K562 (cell line): ENCODE measurements at regions not wholly inside any gene's neighbourhood (a gene's known extent, or its start where the extent isn't known, plus 50 kb on each side); places are given as distances from the start of the nearest gene placed in this dataset.

ENCODE experiments used
- ATAC-seq: fragments of 200-7000 bp; cut with Tn5 transposase; 3 replicates; pipeline ENCODE4 v1.9.1; 2020; ENCODE audit warnings: moderate library complexity
- BruUV-seq: library from RNA; stranded (reverse); fragments of 400-500 nt; replicated peaks from 2 replicates; lab custom pipeline; 2021; lab: Mats Ljungman, UMichigan
- CTCF ChIA-PET: fragments of 300-600 bp; formaldehyde crosslinking; extraction: SDS; loops from one replicate; lab custom pipeline; 2021; ENCODE audit warnings: low intra/inter-chr PET ratio; lab: Yijun Ruan, JAX
- POLR2A ChIA-PET: fragments of 300-600, 350-650 bp; sonication (Branson Sonifier 250); formaldehyde crosslinking; extraction: SDS; loops from one replicate; lab custom pipeline; 2021; ENCODE audit warnings: antibody characterized with exemption, inconsistent platforms; lab: Yijun Ruan, JAX
- DNase-seq, 4 experiments: peaks; one replicate each; pipeline versions ENCODE4 v3.0.0 to v3.0.0-alpha.2; 2011 to 2018; ENCODE audit warnings: low spot score in 3 of 4, mixed read lengths in 3 of 4; ENCODE audit errors: extremely low read depth in 1 of 4
- FAIRE-seq: peaks from 2 replicates; lab custom pipeline; 2011; peaks lifted over from hg19 to GRCh38; lab: Jason Lieb, UNC
- H2AFZ ChIP-seq: 2 replicates; pipeline ENCODE4 v1.6.0; 2011; ENCODE audit warnings: low read depth, low read length, control low read depth, inconsistent platforms
- H3K27ac ChIP-seq: fragments of 200-600 bp; 3 replicates; pipeline ENCODE4 v1.8.0; 2011; ENCODE audit warnings: low read depth, mild to moderate bottlenecking, control low read depth, inconsistent platforms, low read length, moderate library complexity, mixed read lengths; ENCODE audit errors: extremely low read depth
- H3K27me3 ChIP-seq, 2 experiments: fragments of 300-600 bp in 1 of 2; 2 replicates in 1 of 2; 3 replicates in 1 of 2; pipeline versions ENCODE4 v1.6.0 to v1.8.0; 2011; ENCODE audit warnings: inconsistent platforms in 2 of 2, low read length in 2 of 2, mild to moderate bottlenecking in 1 of 2, mixed read lengths in 1 of 2, moderate library complexity in 1 of 2; ENCODE audit not compliant: control insufficient read depth in 2 of 2, insufficient read depth in 2 of 2
- H3K36me3 ChIP-seq: fragments of 300-600 bp; 3 replicates; pipeline ENCODE4 v1.8.0; 2011; ENCODE audit warnings: mild to moderate bottlenecking, low read length, inconsistent platforms; ENCODE audit not compliant: control insufficient read depth, insufficient read depth
- H3K4me1 ChIP-seq, 2 experiments: fragments of 200-600 bp in 1 of 2; replicated peaks in 1 of 2; 2 replicates in 1 of 2; 3 replicates in 1 of 2; pipeline versions ENCODE4 v1.5.1 to v1.8.0; 2011; ENCODE audit warnings: inconsistent platforms in 2 of 2, low read length in 2 of 2, mild to moderate bottlenecking in 1 of 2, mixed read lengths in 1 of 2, moderate library complexity in 1 of 2; ENCODE audit not compliant: control insufficient read depth in 2 of 2, insufficient read depth in 2 of 2
- H3K4me2 ChIP-seq: 2 replicates; pipeline ENCODE4 v1.6.1; 2011; ENCODE audit warnings: low read length, control low read depth, inconsistent platforms, mixed read lengths; ENCODE audit not compliant: insufficient read depth
- H3K4me3 ChIP-seq: fragments of 200-600 bp; sonication (generic), shearing (Covaris generic); 2 replicates; pipeline ENCODE4 v1.5.1; 2016; ENCODE audit warnings: control low read depth, inconsistent platforms
- H3K79me2 ChIP-seq: fragments of 200-600 bp; 3 replicates; pipeline ENCODE4 v1.8.0; 2011; ENCODE audit warnings: low read length, inconsistent platforms; ENCODE audit not compliant: control insufficient read depth, insufficient read depth
- H3K9ac ChIP-seq, 2 experiments: 2 replicates each; pipeline versions ENCODE4 v1.6.0 to v1.6.1; 2011; ENCODE audit warnings: low read depth in 2 of 2, low read length in 2 of 2, control low read depth in 1 of 2, inconsistent platforms in 1 of 2, mild to moderate bottlenecking in 1 of 2, mixed read lengths in 1 of 2; ENCODE audit not compliant: insufficient read depth in 1 of 2
- H3K9me1 ChIP-seq: one replicate; pipeline ENCODE4 v1.6.0; 2011; ENCODE audit warnings: inconsistent platforms, mild to moderate bottlenecking, low read length, moderate library complexity; ENCODE audit not compliant: control insufficient read depth, insufficient read depth
- H3K9me3 ChIP-seq: replicated peaks from 2 replicates; pipeline ENCODE4 v1.5.1; 2011; ENCODE audit warnings: low read depth, low read length, inconsistent platforms; ENCODE audit not compliant: control insufficient read depth, insufficient read depth
- H4K20me1 ChIP-seq: replicated peaks from 2 replicates; pipeline ENCODE4 v1.6.1; 2011; ENCODE audit warnings: low read length, inconsistent platforms, mixed read lengths; ENCODE audit not compliant: control insufficient read depth, insufficient read depth
- CBX8 ChIP-seq: fragments of 200-600 bp; sonication (generic); IDR thresholded peaks from 2 replicates; pipeline ENCODE4 v1.6.1; 2012; ENCODE audit warnings: borderline replicate concordance, mixed run types, low read depth, mild to moderate bottlenecking, moderate library complexity, mixed read lengths, low read length, control low read depth, inconsistent platforms; ENCODE audit not compliant: poor library complexity, severe bottlenecking; ENCODE audit errors: extremely low read depth
- CUX1 ChIP-seq: fragments of 200-800 bp; sonication (Bioruptor generic); IDR thresholded peaks from 2 replicates; pipeline ENCODE4 v1.6.1; 2016; ENCODE audit warnings: missing genetic modification characterization, missing compliant biosample characterization
- ETV5 ChIP-seq: sonication (generic); formaldehyde crosslinking; IDR thresholded peaks from 2 replicates; pipeline ENCODE4 v1.4.0; 2020; ENCODE audit warnings: low read depth, mild to moderate bottlenecking, missing genetic modification reagents
- HMG20B ChIP-seq: fragments of 250-450 bp; sonication (Bioruptor Pico); IDR thresholded peaks from 2 replicates; pipeline ENCODE4 v1.5.0; 2021; ENCODE audit warnings: mild to moderate bottlenecking
- NR1H2 ChIP-seq: sonication (generic); formaldehyde crosslinking; IDR thresholded peaks from 2 replicates; pipeline ENCODE4 v1.4.0; 2020; ENCODE audit warnings: mild to moderate bottlenecking, missing genetic modification reagents
- PHF21A ChIP-seq: fragments of 450-650 bp; IDR thresholded peaks from 2 replicates; pipeline ENCODE4 v1.6.1; 2017; ENCODE audit warnings: low read depth, borderline replicate concordance
- RB1 ChIP-seq: fragments of 450-650 bp; IDR thresholded peaks from 2 replicates; pipeline ENCODE4 v1.6.1; 2017; ENCODE audit warnings: low read depth, mild to moderate bottlenecking
- TEAD2 ChIP-seq: fragments of 450-650 bp; IDR thresholded peaks from 2 replicates; pipeline ENCODE4 v1.6.1; 2016; ENCODE audit warnings: missing genetic modification characterization, control low read depth, missing compliant biosample characterization
- ZFP1 ChIP-seq: fragments of 450-650 bp; formaldehyde crosslinking; IDR thresholded peaks from 2 replicates; pipeline ENCODE4 v1.4.0; 2020; ENCODE audit warnings: mild to moderate bottlenecking, mixed read lengths
- WGBS: fragments of 100-300 bp; shearing (Covaris generic); methylation state at CpG from one replicate; pipeline ENCODE4 v1.1.6; 2016; ENCODE audit warnings: low coverage, mixed read lengths; ENCODE audit not compliant: insufficient coverage; ENCODE audit errors: missing lambda C conversion rate; 5-methylcytosine and 5-hydroxymethylcytosine counted together
- in situ Hi-C: fragments of 300-500 bp; cut with MboI; formaldehyde crosslinking; loops from 4 replicates; pipeline ENCODE4 v1.15.0; 2018; ENCODE audit warnings: inconsistent platforms, mixed read lengths
- intact Hi-C: fragments of 100-400 bp; cut with micrococcal nuclease; formaldehyde crosslinking; loops from 2 replicates; pipeline ENCODE4 v1.14.2; 2022
- TF ChIP-seq, protein P1 (sequence below): sonication (generic); formaldehyde crosslinking; IDR thresholded peaks from 2 replicates; pipeline ENCODE4 v1.9.0; 2022; ENCODE audit warnings: mild to moderate bottlenecking, missing genetic modification reagents
- TF ChIP-seq, protein P2 (sequence below): fragments of 450-650 bp; IDR thresholded peaks from 2 replicates; pipeline ENCODE4 v1.6.1; 2016; ENCODE audit warnings: borderline replicate concordance

DNA sequence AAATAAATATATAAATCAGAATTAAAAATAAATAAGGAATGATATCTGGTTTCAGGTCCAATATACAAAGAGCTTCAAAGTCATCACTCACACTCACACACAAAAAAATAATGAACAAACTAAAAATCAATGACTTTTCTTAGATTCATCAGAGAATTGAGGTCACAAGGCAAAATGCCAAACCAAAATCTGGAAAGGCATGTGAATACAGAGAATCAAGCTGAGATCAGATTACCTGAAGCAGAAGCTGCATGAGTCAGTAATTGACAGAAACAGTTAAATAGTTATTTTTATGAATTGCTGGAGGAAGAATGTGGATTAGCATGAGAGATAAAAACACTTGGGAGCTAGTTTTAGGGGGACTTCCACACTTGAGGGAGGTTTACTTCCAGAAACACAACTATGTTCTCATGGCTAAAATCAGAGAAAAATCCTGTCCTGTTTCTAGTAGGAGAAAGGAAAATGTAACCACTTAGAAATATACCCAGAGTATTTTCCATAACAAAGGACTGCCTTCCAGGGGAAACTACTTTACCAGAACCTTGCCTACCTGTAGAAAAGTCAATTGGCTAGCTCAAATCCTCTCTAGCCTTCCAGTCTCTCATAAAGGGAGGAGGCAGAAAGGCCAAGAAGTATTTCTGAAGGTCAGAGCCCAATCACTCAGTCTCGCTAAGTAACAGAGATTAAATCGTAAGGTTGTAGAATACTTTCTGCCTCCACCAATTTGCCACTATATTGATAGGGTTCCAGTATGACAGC lies 536.6 kb upstream of the NR5A2 start:
- Histone ChIP-seq H3K4me1 (no peaks in the 10 kb centered on the region), H3K9me3 (no peaks in the 10 kb centered on the region), H3K4me2 (no peak overlapping the region), H3K27me3 (no peaks in the 10 kb centered on the region), H2AFZ (no peak overlapping the region), H3K36me3 (no peaks in the 10 kb centered on the region), H3K79me2 (no peaks in the 10 kb centered on the region), H3K27ac (no peak overlapping the region), H3K9ac (no peak overlapping the region), H3K4me3 (no peak overlapping the region), H4K20me1 (no peaks in the 10 kb centered on the region), H3K9me1 (no peaks in the 10 kb centered on the region)
- WGBS, result 0% methylated on average over 2 of the region's 2 CpGs
- ChIA-PET POLR2A (no interaction called here), CTCF (no interaction called here)
- in situ Hi-C loops, result no loop called here
- no TSS peak for BruUV-seq
- DNase-seq (no peak), ATAC-seq (no peak), FAIRE-seq (no peak)
- intact Hi-C loops, result no loop called here
- no peak for TF ChIP-seq PHF21A
- TF ChIP-seq TEAD2 (tag), result no peak
- TF ChIP-seq, protein P1, sequence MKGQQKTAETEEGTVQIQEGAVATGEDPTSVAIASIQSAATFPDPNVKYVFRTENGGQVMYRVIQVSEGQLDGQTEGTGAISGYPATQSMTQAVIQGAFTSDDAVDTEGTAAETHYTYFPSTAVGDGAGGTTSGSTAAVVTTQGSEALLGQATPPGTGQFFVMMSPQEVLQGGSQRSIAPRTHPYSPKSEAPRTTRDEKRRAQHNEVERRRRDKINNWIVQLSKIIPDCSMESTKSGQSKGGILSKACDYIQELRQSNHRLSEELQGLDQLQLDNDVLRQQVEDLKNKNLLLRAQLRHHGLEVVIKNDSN (CRISPR knock-in tag), result no peak
- no peak for TF ChIP-seq NR1H2 (CRISPR knock-in tag)
- TF ChIP-seq CBX8, result no peak
- TF ChIP-seq ZFP1, result no peak
- no peak for TF ChIP-seq RB1
- TF ChIP-seq, protein P2, sequence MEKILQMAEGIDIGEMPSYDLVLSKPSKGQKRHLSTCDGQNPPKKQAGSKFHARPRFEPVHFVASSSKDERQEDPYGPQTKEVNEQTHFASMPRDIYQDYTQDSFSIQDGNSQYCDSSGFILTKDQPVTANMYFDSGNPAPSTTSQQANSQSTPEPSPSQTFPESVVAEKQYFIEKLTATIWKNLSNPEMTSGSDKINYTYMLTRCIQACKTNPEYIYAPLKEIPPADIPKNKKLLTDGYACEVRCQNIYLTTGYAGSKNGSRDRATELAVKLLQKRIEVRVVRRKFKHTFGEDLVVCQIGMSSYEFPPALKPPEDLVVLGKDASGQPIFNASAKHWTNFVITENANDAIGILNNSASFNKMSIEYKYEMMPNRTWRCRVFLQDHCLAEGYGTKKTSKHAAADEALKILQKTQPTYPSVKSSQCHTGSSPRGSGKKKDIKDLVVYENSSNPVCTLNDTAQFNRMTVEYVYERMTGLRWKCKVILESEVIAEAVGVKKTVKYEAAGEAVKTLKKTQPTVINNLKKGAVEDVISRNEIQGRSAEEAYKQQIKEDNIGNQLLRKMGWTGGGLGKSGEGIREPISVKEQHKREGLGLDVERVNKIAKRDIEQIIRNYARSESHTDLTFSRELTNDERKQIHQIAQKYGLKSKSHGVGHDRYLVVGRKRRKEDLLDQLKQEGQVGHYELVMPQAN, result no peak
- no peak for TF ChIP-seq CUX1 (CRISPR knock-in tag)
- no peak for TF ChIP-seq ETV5 (CRISPR knock-in tag)
- TF ChIP-seq HMG20B, result no peak
